Activated naive CD4-positive, alpha-beta T cell treated with anti-CD3 and anti-CD28 coated beads, Interleukin-2, amount 50 U/mL, for 16 hours (primary cell): ENCODE measurements at regions not wholly inside any gene's neighbourhood (a gene's known extent, or its start where the extent isn't known, plus 50 kb on each side); places are given as distances from the start of the nearest gene placed in this dataset.

Experiments used
- DNase-seq: peaks from one replicate; pipeline ENCODE4 v3.0.0-alpha.2; 2020

DNA sequence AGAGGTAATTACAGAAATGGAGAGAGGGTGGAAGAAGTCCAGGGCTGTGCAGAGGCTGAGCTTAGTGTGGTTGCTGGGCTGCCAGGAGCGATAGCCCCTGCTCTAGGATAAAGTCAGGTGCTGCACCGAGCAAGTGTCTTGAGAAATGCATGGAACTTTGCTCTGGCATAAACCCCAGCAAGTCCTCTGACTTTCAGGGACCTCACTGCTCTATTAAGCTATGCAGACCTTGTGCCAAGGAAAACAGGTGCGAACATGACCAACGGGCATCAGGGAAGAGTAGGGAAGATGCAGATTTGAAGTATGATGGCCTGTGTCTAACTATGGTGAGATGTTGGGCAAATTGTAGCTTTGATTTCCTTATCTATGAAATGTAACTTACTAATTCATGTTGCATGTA, 416.8 kb downstream of the NR2F2 start:
- no peak for DNase-seq

DNA sequence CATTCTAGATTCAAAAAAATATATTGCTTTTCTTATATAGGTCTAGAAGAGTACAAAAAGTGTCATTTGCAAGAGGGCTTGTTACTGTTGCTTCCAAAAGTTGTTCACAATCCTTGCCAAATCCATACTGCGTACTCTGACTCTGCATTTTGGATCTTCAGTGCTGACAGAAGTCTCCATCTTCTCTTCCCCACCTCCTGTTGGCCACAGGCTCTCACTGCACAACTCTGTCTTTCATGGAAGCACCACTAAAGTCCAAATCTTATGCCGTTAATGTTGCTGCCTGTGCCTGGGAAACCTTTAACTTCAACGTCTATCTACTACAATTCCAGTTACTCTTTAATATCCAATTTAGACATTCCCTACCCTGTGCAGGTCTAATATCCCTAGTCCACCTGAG, 419.9 kb downstream of the NR2F2 start:
- DNase-seq: no peak

DNA sequence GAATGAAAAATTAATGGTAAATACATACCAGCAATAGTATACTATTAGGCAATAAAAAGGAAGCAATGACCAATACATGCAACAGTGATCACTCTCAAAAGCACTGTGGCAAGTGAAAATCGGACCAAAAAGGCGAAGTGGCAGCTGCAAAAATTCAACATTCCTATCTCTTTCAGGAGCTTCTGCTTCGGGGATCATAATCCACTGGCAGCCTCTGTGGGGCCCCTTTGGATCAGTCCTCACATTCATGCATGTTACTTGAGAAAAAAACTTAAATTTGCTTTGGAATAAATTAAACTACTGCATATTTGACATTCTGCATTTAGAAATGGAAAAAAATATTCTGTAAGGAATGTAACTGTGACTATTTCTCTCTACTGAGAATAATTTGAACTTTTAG, 425.6 kb downstream of the NR2F2 start:
- DNase-seq: no peak

DNA sequence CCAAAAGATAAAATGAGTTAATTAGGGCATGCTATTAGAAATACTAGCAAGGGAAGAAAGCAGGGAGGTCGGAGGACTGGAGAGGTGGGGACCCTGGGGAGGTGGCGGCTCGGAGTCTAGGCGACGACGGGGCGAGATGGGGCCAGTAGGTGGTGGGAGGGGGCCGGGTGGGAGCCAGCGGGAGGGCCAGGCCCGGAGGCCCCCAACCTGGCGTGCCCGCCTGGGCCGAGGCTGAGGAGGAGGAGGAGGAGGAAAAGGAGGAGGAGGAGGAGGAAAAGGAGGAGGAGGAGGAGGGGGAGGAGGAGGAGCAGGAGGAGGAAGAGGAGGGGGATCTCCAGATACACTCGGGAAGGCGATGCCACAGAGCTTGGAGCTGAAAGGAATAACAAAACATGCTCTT, 426.2 kb downstream of the NR2F2 start:
- DNase-seq: no peak

DNA sequence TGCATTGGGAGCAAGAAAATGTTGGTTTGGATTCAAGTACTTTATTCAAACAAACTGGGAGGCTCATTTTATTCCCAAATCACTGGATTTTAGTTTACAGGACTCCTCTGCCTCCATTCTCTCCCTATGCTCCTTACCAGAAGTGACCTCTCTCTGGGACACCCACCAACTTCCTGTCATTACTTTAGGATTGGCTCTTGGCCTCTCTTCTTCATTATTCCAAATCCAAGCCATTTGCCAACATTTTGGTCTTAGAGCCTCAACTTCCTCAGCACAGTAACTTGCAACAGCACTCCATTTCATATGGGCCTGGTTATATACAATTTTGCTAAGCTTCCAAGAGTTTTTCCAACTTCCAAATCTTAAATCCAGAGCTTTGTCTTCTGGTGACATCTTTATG, 432.1 kb downstream of the NR2F2 start:
- DNase-seq: no peak

DNA sequence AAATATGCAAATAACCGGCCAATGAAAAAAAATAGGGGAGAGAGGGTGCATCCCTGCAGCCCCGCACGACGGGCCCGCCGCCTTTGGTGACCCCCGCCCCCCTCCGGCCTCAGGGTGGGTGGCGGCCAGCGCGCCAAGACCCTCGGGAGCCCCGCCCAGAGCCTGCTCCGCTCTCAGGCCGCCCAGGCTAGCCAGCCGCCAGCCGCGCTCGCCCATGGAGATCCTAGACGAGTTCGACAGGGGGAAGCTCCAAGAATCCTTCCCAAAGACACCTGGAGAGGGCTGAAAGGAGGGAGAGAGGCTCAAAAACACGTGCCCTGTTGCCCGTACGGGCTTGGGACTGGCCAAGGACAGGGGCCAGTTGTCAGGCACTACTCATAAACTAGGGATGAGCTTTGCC, 434.0 kb downstream of the NR2F2 start:
- DNase-seq: no peak

DNA sequence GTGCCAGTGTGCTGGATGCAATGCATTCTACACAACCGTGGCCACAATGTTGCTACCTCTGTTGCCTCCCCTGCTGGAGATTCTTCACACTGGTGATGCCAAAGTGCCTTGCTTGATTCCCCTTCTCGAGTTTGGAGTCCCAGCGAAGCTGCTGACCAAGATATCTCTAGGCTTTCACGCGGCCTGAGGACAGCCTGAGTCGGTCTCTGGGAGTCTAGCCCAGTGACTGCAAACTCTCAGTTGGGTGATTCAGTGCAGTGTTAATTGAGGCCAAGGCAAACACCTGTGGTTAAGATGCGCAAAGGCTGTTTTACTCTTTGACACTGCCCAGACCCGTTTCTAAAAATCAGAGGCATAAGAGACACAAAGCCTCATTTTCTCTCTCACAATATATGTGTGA, 434.4 kb downstream of the NR2F2 start:
- DNase-seq: no peak

DNA sequence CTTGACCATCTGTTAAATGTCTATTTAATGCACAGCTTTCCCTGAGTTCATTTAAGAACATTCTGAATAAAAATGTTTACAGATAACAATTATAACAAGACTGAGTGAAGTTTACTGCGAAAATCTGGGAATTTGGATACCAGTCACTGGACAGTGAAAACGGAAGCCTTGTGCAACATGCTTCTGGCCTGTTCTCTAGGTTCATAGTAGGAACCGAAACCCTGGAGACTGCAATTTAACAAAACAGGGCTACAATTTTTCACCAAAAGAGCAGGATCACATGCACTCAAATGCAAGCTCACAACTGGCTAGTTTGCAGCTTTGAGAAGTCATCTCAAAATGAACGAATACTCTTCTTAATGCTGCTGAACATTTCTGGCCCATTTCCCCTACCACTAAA, 435.9 kb downstream of the NR2F2 start:
- no peak for DNase-seq

DNA sequence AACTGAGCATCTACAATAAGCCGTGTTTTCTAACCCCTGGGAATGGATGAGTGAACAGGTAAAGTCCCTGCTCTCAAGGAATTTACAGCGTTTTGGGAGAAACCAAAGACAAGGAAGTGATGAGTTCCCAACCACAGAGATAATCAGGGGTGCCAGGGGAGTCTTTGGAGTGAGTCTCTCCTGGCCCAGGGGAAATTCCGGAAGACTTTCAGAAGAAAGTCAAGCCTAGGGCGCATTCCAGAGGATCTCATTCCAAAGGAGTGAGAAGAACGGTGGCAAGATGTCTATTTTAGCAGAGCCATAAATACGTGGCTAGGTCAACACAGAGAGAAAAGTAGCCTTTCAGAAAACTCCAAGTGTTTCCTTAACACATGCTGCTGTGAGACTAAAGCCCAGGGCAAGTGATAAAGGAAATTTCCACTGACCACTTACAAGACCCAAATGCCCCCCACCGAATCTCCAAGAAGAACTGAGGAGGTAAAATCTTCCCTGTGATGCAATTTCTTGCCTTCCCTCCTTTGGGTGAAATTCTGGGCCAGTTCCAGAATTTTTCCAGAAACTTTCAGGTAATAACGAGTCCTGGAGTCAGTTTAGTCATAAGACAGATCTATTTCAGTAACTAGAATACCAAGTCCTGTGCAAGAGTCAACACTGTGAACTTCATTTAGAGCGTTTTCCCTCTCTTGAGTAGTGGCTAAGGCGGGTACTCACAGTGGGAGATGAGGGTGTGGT, 437.4 kb downstream of the NR2F2 start:
- DNase-seq: no peak

DNA sequence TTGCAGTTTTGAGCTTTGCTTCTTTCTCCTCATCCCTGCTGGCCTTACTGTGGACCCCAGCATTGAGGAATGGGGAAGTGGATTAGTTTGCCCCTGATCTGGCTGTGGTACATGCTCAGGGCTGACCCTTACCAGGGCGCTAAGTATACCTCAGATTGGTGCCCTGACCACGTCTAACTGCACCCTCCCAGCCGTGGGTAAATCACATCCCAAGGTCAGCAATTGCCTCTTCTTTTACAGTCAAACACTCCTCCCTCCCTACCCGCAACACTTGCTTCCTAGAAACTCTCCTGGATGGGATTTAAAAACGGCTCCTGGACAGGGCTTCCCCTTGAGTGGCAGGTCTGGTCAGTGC, 437.9 kb downstream of the NR2F2 start:
- DNase-seq: no peak

DNA sequence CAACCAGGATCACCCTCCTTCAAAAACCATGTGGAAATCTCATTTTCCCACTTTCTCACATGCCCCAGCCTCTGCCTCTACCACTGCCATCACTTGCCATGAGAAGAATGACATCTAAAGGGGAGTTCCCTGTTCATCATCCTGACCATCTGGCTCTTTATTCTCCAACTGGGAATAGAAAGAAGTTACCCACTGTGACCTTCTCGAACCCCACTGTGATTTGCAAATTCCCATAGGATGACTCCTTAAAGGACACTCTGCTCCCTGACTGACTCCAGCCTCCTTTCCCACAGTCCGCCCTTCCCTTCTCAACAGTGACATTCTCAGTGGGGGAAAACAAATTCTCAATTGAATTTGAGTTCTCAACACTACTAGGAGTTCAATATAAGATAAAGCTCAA, 440.5 kb downstream of the NR2F2 start:
- no peak for DNase-seq

DNA sequence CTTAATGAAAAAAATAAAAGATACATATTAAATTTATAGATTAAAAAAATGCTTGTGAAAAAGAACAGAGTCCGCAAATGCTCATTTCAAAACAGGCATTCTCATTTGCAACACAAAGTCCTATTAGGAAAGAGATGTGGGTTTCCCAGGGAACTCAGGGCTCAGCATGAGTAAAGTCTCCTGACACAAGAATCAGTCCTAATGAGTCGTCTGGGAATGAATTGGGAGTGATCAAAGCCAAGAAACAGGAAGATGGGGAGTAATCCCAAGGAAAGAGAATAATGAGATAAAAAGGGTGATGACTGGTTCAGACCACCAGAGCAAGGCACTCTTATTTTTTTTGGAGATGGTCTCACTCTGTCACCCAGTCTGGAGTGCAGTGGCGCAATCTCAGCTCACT, 443.7 kb downstream of the NR2F2 start:
- no peak for DNase-seq

DNA sequence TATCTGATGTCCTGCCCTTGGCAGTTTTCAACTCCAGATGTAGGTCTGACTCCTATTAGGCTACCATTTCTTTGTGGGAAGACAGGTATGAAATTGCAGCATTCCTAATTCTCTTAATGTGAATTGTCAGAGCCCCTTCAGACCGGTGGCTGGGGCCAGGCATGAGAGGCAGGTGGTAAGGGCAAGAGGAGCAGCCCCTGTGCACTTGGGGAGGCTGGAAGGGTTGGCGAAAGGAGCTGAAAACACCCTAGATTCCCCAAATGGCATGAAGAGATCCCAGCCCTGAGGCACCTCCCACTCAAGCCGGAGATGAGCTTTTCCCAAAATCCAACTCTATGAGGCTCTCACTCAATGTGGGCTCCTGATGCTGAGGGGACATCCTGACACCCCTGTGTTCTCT, 453.2 kb downstream of the NR2F2 start:
- no peak for DNase-seq

DNA sequence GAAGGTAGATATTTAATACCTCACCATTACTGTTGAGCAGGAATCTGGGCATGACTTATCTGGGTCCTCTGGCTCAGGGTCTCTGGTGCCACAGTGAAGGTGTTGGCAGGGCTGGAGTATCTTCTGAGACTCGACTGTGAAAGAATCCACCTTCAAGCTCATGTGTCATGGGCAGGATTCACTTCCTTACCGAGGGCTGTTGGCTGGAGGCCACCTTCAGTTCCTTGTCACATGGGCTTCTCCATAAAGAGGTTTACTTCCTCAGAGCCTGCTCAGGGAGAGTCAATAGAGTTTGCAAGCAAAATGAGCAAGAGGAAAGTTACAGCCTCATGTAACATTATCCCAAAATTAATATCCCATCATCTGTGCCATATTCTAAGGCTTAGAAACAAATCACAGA, 459.5 kb downstream of the NR2F2 start:
- DNase-seq: no peak

DNA sequence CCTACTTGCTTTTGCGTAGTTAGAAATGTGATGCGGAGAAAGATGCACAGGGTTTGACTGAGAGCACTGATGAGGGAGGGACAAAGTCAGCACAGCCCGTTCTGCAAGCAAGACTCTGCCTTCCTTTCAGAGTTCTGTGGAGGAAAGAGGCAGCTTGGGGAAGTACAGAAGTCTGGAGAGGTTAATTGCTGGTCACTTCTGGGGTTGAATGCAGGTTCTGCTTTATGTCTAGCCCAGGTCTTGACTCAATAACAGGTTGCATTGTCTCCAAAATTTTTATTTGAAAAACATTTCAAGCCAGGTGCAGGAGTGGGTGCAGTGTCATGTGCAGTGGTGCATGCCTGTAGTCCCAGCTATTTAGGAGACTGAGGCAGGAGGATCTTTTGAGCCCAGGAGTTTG, 461.7 kb downstream of the NR2F2 start:
- DNase-seq: no peak

DNA sequence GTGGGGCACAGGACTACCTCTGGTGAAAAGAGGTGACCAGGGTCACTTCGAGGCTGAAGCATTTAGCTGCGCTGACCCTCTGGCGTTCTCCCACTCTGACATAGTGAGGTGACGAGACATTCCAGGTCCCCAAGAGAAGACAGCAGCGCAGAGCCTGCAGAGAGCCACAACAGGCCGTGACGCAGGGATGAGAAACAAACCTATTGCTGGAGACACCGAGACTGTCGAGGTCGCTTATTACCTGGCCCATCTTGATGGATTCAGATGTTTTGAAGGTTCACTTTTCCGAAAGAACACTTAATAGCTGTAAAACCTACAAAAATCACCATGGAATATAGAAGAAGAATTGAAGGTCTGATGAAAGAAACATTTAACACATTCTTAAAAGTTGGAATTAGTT, 466.3 kb downstream of the NR2F2 start:
- DNase-seq: no peak

DNA sequence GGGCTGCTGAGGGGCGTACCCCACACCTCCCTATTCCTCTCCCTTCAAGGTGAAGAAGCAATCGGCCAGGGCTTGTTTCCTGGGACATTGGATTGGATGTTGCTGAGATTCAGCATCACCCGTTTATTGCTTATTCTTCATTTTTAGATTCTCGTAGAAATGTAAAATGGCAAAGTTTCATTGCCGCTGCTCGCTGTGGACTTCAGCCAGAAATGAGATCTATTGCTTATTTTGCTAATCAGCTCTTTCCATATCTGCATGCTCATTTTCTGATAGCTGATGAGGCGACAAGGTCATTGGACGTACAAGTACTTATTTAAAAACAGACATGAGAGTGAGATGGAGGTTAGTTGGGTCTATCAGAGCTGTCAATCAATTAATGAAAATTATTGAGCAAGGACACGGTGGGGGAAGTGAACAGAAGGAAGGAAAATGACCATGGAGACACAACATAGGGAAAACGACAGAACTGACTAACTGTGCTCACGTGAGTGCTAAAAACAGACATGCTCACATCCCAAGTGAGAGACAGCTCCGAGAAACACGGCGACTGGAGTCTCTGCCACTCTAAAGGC, 471.2 kb downstream of the NR2F2 start:
- no peak for DNase-seq

DNA sequence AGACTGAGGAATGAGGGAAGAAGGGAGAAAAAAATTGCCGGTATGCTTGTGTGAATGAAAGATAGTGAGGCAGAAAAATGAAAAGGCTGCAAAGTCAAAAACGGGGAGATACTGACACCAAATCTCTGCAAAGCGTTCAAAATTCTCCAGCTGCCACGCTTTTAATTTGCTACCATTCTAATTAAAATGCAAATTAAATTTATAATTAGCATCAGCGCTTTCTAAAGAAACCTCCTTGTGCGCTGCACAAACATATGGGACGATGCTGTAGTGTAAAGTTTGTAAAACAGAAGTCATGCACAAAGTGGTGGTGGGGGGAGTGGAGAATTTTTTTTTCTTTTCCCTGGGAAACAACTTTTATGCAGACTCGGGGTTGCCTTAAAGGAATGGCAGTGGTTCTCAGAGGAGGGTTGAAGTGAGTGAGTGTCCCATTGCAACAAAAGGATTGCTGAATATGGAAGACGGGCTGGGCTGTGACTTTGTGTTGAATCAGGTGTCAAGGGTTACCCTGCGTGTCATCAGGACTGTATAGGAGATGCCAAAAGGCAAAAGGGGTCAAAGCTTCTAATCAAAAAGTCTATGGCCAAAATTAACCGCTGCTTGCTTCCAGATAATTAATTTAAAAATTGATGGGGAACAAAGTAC, 472.2 kb downstream of the NR2F2 start:
- no peak for DNase-seq

DNA sequence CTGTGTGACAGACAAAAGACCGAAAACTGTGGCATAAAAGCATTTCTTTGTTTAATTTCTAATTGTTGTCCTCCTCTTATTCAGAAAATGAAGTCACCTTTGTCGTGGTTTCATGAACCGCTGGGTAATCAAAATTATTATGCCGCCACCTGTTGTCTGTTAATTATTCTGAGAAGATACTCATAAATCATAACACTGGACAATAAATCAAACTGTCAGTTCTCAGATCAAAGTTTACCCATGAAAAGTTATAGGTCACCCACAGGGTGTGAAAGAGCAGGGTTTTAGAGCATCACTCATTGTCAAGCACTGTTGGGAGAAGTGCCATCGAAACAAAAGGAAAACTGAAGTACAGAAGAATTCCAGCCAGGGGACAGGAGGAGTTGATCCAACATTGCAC, 474.3 kb downstream of the NR2F2 start:
- DNase-seq: no peak

DNA sequence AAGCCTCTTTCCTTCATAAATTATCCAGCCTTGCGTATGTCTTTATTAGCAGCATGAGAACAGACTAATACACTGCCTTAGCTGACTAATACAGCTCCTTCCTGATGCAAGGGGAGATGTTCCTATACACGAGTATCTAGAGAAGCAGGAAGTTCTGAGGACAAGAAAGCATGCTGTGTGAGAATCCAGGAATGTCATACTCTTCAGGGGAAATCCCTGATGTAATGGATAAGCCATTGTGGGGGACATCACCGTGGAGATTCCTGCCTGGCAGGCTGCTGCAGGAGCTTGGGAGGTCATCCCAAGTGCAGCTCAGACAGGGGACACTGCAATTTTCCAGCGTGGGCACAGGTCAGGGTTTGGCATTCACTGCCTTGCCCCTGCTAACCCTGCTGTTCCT, 476.9 kb downstream of the NR2F2 start:
- DNase-seq: no peak

DNA sequence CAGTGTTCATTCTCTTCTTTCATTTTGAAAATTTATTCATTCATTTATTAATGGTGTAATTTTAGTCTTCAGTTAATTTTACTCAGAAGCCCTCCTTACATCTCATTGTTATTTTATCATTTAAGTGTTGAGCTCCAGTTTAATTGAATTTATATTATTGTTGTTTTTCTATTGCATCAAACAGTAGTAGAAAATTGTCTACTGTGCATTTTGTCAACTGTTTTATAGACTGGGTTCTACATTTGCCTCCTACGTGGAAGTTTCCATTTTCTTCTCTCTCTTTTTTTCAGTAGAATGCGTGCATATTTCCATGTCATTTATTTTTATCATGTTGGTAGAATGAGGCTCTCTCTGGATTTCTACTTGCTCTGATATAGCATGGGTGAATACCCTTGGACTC, 487.4 kb downstream of the NR2F2 start:
- no peak for DNase-seq

DNA sequence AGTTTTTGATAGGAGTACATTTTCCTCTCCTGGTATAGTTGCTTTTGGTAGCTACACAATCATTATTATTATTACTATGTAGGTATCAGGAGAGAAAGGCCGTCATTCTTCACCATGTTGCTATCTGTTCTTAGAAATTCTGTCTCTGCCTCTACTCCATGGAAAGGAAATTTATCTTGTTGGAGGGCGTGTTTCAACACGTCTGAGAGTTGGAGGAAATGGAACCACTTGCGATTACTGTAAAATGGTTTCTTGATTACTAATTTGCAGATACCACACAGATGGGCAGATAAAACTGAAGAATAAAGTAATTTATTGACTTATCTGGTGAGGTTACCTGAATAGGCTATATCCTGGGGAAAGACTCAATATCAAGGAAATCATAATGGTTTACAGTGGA, 488.4 kb downstream of the NR2F2 start:
- DNase-seq: no peak

DNA sequence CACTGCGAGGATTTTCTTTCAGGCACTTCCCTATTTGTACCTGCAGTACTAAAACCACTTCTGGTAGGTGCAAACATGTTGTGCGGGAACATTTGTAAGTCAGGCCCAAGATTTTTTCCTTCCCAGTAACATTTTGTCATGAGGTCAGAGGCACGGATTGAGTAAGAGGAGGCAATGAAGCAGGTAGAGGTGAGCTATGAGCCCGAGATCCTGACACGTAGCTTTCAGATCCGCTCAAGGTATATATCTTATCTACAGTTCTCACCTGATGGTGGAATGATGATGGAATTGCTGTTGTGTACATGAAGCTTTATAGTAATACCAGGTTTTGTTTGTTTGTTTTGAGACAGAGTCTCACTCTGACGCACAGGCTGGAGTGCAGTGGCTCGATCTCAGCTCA, 497.5 kb downstream of the NR2F2 start:
- DNase-seq: no peak

DNA sequence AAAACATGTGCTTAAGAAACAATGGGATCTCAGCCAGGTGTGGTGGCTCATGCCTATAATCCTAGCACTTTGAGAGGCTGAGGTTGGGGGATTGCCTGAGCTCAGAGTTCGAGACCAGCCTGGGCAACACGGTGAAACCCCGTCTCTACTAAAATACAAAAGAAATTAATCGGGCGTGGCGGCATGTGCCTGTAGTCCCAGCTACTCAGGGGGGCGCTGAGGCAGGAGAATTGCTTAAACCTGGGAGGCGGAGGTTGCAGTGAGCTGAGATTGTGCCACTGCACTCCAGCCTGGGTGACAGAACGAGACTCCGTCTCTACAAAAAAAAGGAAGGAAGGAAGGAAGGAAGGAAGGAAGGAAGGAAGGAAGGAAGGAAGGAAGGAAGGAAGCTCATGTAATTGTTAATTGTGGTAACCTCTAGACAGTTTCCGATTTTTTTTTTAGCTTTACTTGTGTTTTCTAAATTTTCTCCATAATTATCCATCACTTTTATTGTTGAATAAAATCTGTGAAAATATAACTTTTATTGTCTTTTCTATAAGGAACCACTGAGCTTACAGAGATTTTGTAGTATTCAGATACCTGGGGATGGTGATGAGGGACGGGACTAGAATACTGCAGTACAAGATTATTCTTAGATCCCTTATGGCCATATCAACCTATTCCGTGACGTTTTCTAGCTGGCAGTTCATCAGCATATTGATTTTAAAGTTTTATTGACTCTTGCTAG, 506.9 kb downstream of the NR2F2 start:
- no peak for DNase-seq
